ENCODE measurements at regions not wholly inside any gene's neighbourhood (a gene's known extent, or its start where the extent isn't known, plus 50 kb on each side); places are given as distances from the start of the nearest gene placed in this dataset.

DNA sequence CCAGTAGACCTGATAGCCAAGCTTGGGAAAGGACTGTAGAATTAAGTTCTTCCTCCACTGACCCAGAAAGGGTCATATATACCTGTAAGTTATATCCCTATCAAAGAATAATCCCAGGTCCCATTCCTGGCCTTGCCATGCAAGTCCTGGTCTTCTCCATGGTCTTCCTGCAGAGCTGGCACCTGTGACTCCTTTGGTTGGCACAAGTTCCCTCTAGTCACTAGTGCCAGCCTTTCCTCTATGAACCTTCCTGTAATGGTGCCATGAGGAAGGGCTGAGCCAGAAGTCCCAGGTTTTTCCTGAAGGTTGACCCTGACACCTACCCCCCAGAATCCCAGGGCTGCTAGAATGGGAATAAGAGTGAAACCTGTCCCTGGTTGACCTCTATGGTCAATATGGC, 54.1 kb upstream of the UNC5B start:
- no peak for DNase-seq

DNA sequence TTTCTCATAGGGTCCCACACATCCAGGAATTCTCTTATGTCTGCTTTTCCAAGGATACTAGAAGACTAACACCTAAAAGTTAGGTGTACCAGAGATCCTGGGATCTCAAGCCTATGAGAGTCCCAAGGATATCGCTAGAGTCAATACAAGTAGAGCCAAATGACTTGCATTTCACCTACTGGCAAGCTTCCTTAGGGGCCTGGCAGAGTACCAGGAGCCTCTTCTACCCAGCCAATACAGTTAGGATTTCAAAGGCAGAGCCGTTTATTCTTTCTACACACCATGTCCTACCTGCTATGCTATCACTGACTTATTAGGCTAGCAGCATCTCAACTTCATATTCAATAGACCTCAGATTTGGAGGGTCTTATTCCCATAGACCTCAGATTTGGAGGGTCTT, 53.5 kb upstream of the UNC5B start:
- no peak for DNase-seq

DNA sequence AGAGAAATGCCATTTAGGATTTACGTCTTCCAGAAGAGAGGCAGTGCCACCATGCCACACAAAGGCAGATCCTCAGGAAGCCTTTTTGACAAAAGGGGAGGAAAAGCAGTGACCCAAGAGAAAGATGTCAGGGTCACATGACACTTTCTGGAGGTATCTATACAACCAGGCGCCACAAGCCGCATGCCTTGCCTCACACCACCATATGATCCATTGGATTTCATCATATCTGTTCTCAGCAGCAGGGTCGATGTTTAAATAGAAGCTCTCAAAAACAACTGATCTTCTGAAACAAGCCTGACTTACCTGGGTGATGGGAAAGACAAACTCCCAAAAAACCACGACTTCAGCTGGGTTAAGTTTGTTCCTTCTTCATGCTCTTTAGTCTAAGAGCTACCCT, 52.5 kb upstream of the UNC5B start:
- DNase-seq: no peak

DNA sequence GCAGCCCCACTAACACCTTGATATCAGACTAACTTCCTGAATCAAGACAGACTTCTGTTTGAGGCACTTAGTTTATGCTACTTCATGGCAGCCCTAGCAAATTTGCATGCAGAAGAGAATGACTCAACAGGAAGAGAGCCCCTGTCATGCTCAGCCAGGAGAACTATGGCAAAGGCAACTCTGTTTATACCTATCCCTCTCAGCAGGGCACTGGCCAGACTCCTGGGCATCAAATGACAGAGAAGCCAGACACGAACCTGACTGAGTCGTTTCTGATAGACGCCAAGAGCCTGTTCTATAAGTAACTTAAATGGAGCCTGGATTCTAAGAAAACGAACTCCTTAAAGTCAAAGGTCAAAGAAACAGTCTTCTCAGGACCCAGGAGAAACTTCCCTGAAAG, 50.9 kb upstream of the UNC5B start:
- DNase-seq: no peak

Measured in hindlimb muscle (tissue), 1 donor.